D721Med (cell line): ENCODE measurements at regions not wholly inside any gene's neighbourhood (a gene's known extent, or its start where the extent isn't known, plus 50 kb on each side); places are given as distances from the start of the nearest gene placed in this dataset.
"Not testable (repeated sequence)": the region's sequence is repeated elsewhere in the genome, so short reads cannot be mapped to it uniquely, and the experiment has no call there.

Experiments used
- DNase-seq: peaks from one replicate; pipeline ENCODE4 v3.0.0; 2011; ENCODE audit warnings: low spot score; ENCODE audit not compliant: insufficient read length
- FAIRE-seq: peaks from 2 replicates; lab custom pipeline; 2011; peaks lifted over from hg19 to GRCh38; lab: Jason Lieb, UNC
- CTCF ChIP-seq: IDR thresholded peaks from 2 replicates; pipeline ENCODE4 v1.5.1; 2012; ENCODE audit warnings: mild to moderate bottlenecking, control low read depth; ENCODE audit not compliant: insufficient read depth; ENCODE audit errors: missing control alignments

DNA sequence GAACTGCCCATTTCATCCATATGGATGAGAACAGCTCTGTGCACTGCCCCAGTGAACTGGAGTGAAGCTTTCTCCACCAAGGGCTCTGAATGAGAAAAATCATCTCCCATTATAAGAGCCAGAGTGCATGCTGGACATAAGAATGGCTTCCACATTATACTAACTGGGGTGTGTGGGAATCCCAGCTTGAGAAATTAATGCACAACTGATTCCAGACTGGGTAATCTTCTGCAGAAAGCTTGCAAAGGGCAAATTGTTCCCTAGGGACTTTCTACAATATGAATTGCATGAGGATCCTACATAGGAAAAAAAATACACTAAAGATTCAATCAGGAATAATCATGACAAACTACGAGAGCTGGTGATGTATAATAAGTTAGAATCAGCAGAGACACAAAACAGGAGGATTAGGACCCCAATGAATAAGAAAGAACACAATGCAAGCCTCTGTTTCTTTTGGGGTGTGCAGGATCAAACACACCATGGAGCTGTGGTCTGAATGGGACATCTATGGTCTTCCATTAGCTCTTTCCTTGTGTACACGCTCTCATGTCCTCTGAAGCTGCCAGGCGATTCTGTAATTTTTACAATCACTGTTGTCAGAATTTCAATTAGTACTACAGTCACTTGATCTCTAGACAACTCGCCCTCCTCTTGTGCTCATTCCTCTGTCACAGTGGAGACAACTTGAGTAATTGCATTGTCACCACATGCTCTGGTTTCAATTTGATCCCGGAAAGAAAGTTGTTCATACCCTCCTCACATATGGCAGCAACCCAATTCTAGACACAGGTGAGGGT lies 1327.4 kb downstream of the GATA3 start:
- FAIRE-seq = no peak

DNA sequence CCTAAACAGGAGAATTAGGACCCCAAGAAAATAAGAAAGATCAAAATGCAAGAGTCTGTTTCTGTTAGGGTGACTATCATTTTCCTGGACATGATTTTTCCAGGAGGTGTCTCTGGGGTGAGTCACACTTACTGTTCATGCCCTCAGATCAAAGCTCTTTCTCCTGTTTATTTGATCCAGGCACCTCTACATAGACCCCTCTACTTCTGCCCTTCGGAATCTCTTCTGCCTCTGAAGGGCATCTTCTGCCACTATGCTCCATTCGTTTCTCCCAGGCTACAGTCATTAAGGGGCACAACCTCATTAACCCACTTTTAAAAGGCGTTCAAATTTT lies 1328.0 kb downstream of the GATA3 start:
- no peak for TF ChIP-seq CTCF
- FAIRE-seq = no peak
- no peak for DNase-seq

More for the DNA sequence above, 1327.4 kb downstream of the GATA3 start:
- TF ChIP-seq CTCF = no peak
- no peak for DNase-seq

DNA sequence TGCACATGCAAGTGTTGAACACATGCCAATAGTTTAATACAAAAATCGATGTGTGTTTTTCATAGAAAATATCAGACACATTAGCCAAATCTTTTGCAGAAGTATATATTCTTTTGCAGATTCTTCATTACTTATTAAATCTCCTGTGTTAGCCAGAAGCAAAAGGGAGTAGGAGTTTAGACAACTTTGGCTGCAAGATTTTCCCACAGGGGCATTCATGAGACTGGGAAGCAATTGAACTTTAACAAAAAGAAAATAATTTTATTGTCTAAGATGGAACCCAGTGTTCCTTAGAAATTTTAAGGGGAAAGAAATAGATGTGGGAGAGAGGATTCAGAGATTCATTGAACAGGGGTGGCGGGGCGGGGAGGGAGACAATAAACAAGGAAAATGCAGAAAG lies 1336.0 kb downstream of the GATA3 start:
- FAIRE-seq (no peak), DNase-seq (no peak)
- TF ChIP-seq CTCF = no peak

- no peak for FAIRE-seq
- TF ChIP-seq CTCF = no peak
- no peak for DNase-seq
Observed at GRCh38 chr10:9399275-9399983, 1344.9 kb downstream of the GATA3 start.

DNA sequence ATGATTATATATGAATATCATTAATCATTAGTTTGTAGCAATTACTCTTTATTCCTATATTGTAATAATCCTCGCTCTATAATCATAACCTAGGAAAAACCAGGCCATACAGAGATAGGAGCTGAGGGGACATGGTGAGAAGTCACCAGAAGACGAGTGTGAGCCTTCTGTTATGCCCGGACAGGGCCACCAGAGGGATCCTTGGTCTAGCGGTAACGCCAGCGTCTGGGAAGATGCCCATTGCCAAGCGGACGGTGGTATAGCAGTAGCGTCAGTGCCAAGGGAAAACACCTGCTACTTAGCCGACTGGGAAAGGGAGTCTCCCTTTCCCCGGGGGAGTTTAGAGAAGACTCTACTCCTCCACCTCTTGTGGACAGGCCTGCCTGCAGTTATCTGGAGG lies 1347.6 kb downstream of the GATA3 start:
- TF ChIP-seq CTCF = peak; percentile 41
- DNase-seq, FAIRE-seq: not testable (repeated sequence)

- FAIRE-seq, DNase-seq: not testable (repeated sequence)
Observed at GRCh38 chr10:9402507-9403195, 1348.2 kb downstream of the GATA3 start.

DNA sequence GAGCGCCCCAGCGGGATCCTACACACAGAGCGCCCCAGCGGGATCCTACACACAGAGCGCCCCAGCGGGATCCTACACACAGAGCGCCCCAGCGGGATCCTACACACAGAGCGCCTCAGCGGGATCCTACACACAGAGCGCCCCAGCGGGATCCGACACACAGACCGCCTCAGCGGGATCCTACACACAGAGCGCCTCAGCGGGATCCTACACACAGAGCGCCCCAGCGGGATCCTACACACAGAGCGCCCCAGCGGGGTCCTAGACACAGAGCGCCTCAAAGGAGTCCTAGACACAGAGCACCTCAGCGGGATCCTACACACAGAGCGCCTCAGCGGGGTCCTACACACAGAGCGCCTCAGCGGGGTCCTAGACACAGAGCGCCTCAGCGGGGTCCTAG lies 1352.7 kb downstream of the GATA3 start:
- not testable (repeated sequence) for FAIRE-seq, DNase-seq

DNA sequence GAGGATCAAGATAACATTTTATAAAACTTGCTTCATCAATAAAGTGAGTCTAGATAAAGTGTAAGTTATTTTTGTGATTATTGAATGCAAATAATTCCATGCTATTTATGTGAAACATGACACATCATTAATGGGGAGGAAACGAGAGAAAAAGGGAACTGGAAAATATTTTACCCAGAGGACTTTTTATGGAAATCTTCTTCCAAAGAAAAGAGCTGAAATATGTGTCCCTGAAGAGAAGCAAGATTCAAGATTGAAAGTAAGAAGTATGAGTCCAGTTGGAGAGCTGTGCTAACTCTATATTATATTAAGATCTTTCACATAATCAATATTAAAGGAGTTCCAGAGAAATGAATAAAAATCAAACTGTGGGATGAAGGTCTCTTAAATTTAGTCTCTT lies 1361.8 kb downstream of the GATA3 start:
- FAIRE-seq (no peak), DNase-seq (no peak)

More for the DNA sequence above, 1361.8 kb downstream of the GATA3 start:
- no peak for TF ChIP-seq CTCF
